GM12872 (cell line): ENCODE measurements at regions not wholly inside any gene's neighbourhood (a gene's known extent, or its start where the extent isn't known, plus 50 kb on each side); places are given as distances from the start of the nearest gene placed in this dataset.

Source experiments
- CTCF ChIP-seq: IDR thresholded peaks from 3 replicates; pipeline ENCODE4 v1.5.1; 2011; ENCODE audit warnings: low read depth, mild to moderate bottlenecking, low read length, moderate library complexity; ENCODE audit not compliant: insufficient read depth

- TF ChIP-seq CTCF = no peak
These were observed 94.7 kb downstream of the PRKAB2 start for GRCh38 chr1:147077523-147077922.

- TF ChIP-seq CTCF = no peak
These were observed 95.2 kb downstream of the PRKAB2 start for GRCh38 chr1:147077081-147077480.

GRCh38 chr1:147076442-147076841, 95.8 kb downstream of the PRKAB2 start:
- no peak for TF ChIP-seq CTCF

- TF ChIP-seq CTCF = no peak
These were observed 99.5 kb downstream of the PRKAB2 start for GRCh38 chr1:147072482-147073432.

GRCh38 chr1:147071142-147071541, 101.1 kb downstream of the PRKAB2 start:
- TF ChIP-seq CTCF = no peak

- no peak for TF ChIP-seq CTCF
These were observed 109.3 kb downstream of the PRKAB2 start for GRCh38 chr1:147062956-147063355.

- no peak for TF ChIP-seq CTCF
These were observed 115.1 kb downstream of the NBPF12 start for GRCh38 chr1:147053269-147053668.
